ENCODE measurements at regions not wholly inside any gene's neighbourhood (a gene's known extent, or its start where the extent isn't known, plus 50 kb on each side); places are given as distances from the start of the nearest gene placed in this dataset.

GRCh38 chr3:11089931-11090330 is 64.4 kb upstream of the HRH1 start:
- DNase-seq (ENCODE audit: low read depth), result no peak

- DNase-seq (ENCODE audit: low read depth), result no peak
Observed at GRCh38 chr3:11090551-11090950, 63.7 kb upstream of the HRH1 start.

- no peak for DNase-seq (ENCODE audit: low read depth)
Observed at GRCh38 chr3:11091088-11091590, 63.2 kb upstream of the HRH1 start.

- DNase-seq (ENCODE audit: low read depth), result no peak
Observed at GRCh38 chr3:11091791-11092190, 62.5 kb upstream of the HRH1 start.

GRCh38 chr3:11093823-11094340 is 60.4 kb upstream of the HRH1 start:
- DNase-seq (ENCODE audit: low read depth), result no peak

GRCh38 chr3:11095932-11096265 is 58.4 kb upstream of the HRH1 start:
- no peak for DNase-seq (ENCODE audit: low read depth)

GRCh38 chr3:11096266-11097139 is 57.8 kb upstream of the HRH1 start:
- DNase-seq (ENCODE audit: low read depth), result peak; percentile 92

GRCh38 chr3:11099306-11099705 is 55.0 kb upstream of the HRH1 start:
- DNase-seq (ENCODE audit: low read depth), result peak; percentile 23

All from renal cortical epithelial cell (primary cell).